Suprapubic skin (tissue), 4 donors: ENCODE measurements at regions not wholly inside any gene's neighbourhood (a gene's known extent, or its start where the extent isn't known, plus 50 kb on each side); places are given as distances from the start of the nearest gene placed in this dataset.

Experiments
- CTCF ChIP-seq, 2 donors: fragments of 200-600 bp in 1 of 2; fragments of 450-650 bp in 1 of 2; sonication (generic) in 1 of 2; IDR thresholded peaks; one replicate each; pipeline ENCODE4 v1.5.1; 2016 to 2019; ENCODE audit warnings: antibody characterized with exemption in 2 of 2, mild to moderate bottlenecking in 1 of 2, moderate library complexity in 1 of 2
- EP300 ChIP-seq: sonication (generic); formaldehyde crosslinking; IDR thresholded peaks from one replicate; pipeline ENCODE4 v1.6.1; 2017; ENCODE audit warnings: antibody characterized with exemption
- POLR2A ChIP-seq, 2 donors: fragments of 450-650 bp; IDR thresholded peaks; one replicate each; pipeline ENCODE4 v1.6.1; 2017; ENCODE audit warnings: antibody characterized with exemption in 2 of 2, mild to moderate bottlenecking in 2 of 2, moderate library complexity in 2 of 2
- POLR2AphosphoS5 ChIP-seq, 3 donors: sonication (generic); formaldehyde crosslinking; IDR thresholded peaks; one replicate each; pipeline ENCODE4 v1.6.1; 2017; ENCODE audit warnings: antibody characterized with exemption in 3 of 3

GRCh38 chr16:51440131-51440889, 289.2 kb upstream of the SALL1 start:
- TF ChIP-seq POLR2A (IDR thresholded peaks at IDR 0.05) = no peak
- TF ChIP-seq CTCF (IDR thresholded peaks at IDR 0.05) = no peak
- no peak for TF ChIP-seq EP300
- TF ChIP-seq POLR2AphosphoS5 (IDR thresholded peaks at IDR 0.05) = no peak
